IMR-90 (cell line): ENCODE measurements at regions not wholly inside any gene's neighbourhood (a gene's known extent, or its start where the extent isn't known, plus 50 kb on each side); places are given as distances from the start of the nearest gene placed in this dataset.

Source experiments
- ATAC-seq: fragments of 200-7000 bp; cut with Tn5 transposase; 2 replicates; pipeline ENCODE4 v1.9.1; 2020; ENCODE audit warnings: low read depth, mild to moderate bottlenecking, moderate library complexity
- BruUV-seq: library from RNA; stranded (reverse); fragments of 400-500 nt; replicated peaks from 2 replicates; lab custom pipeline; 2021; lab: Mats Ljungman, UMichigan
- CTCF ChIA-PET: fragments of 300-600 bp; formaldehyde crosslinking; extraction: SDS; loops from one replicate; lab custom pipeline; 2021; ENCODE audit warnings: antibody characterized with exemption; lab: Yijun Ruan, JAX
- POLR2A ChIA-PET: fragments of 300-600 bp; sonication (Branson Sonifier 250); formaldehyde crosslinking; loops from one replicate; lab custom pipeline; 2022; ENCODE audit warnings: antibody characterized with exemption; ENCODE audit not compliant: unreplicated experiment; lab: Charles Lee
- DNase-seq: peaks from one replicate; pipeline ENCODE4 v3.0.0; 2013
- H2AFZ ChIP-seq: replicated peaks from 2 replicates; pipeline ENCODE3; 2013; ENCODE audit warnings: low read length, mild to moderate bottlenecking; ENCODE audit not compliant: poor library complexity
- H2AK5ac ChIP-seq: 2 replicates; pipeline ENCODE4 v1.6.1; 2013; ENCODE audit warnings: low read depth, low read length, inconsistent platforms
- H2AK9ac ChIP-seq: replicated peaks from 2 replicates; pipeline ENCODE3; 2013; ENCODE audit warnings: mild to moderate bottlenecking, low read depth, low read length, moderate library complexity; ENCODE audit not compliant: poor library complexity
- H2BK120ac ChIP-seq: 2 replicates; pipeline ENCODE4 v1.6.1; 2013; ENCODE audit warnings: low read depth, low read length, inconsistent platforms
- H2BK15ac ChIP-seq: 3 replicates; pipeline ENCODE4 v1.6.1; 2013; ENCODE audit warnings: low read depth, low read length, inconsistent platforms
- H2BK20ac ChIP-seq: 2 replicates; pipeline ENCODE4 v1.6.1; 2013; ENCODE audit warnings: low read depth, mild to moderate bottlenecking, inconsistent platforms, low read length, moderate library complexity
- H2BK5ac ChIP-seq: 2 replicates; pipeline ENCODE4 v1.6.1; 2013; ENCODE audit warnings: mild to moderate bottlenecking, low read depth, low read length, inconsistent platforms; ENCODE audit not compliant: poor library complexity, severe bottlenecking
- H3K14ac ChIP-seq: replicated peaks from 2 replicates; pipeline ENCODE4 v1.6.1; 2013; ENCODE audit warnings: low read depth, low read length, inconsistent platforms
- H3K18ac ChIP-seq: 2 replicates; pipeline ENCODE4 v1.6.1; 2013; ENCODE audit warnings: low read depth, low read length, control low read depth
- H3K23ac ChIP-seq: 2 replicates; pipeline ENCODE4 v1.6.1; 2013; ENCODE audit warnings: low read depth, low read length, inconsistent platforms
- H3K27ac ChIP-seq: 2 replicates; pipeline ENCODE4 v1.5.1; 2013; ENCODE audit warnings: mild to moderate bottlenecking, control low read depth, low read length; ENCODE audit not compliant: insufficient read depth
- H3K27me3 ChIP-seq: 2 replicates; pipeline ENCODE4 v1.6.1; 2013; ENCODE audit warnings: low read length; ENCODE audit not compliant: control insufficient read depth, insufficient read depth
- H3K36me3 ChIP-seq: 2 replicates; pipeline ENCODE4 v1.6.1; 2013; ENCODE audit warnings: low read length, mixed read lengths; ENCODE audit not compliant: control insufficient read depth, insufficient read depth
- H3K4ac ChIP-seq: 2 replicates; pipeline ENCODE4 v1.6.1; 2013; ENCODE audit warnings: low read depth, low read length, inconsistent platforms
- H3K4me1 ChIP-seq: 2 replicates; pipeline ENCODE4 v1.6.1; 2013; ENCODE audit warnings: low read length, mixed read lengths; ENCODE audit not compliant: control insufficient read depth, insufficient read depth
- H3K4me2 ChIP-seq: 2 replicates; pipeline ENCODE4 v1.6.1; 2013; ENCODE audit warnings: low read depth, mild to moderate bottlenecking, control low read depth, low read length, moderate library complexity
- H3K4me3 ChIP-seq: 2 replicates; pipeline ENCODE4 v1.5.1; 2013; ENCODE audit warnings: low read depth, mild to moderate bottlenecking, control low read depth, low read length, moderate library complexity; ENCODE audit not compliant: insufficient read depth
- H3K56ac ChIP-seq: 2 replicates; pipeline ENCODE4 v1.6.1; 2013; ENCODE audit warnings: low read length, inconsistent platforms; ENCODE audit not compliant: insufficient read depth; ENCODE audit errors: extremely low read depth
- H3K79me1 ChIP-seq, 2 experiments: 2 replicates each; pipeline ENCODE4 v1.6.1; 2013; ENCODE audit warnings: low read length in 2 of 2, inconsistent platforms in 1 of 2, low read depth in 1 of 2
- H3K9ac ChIP-seq: 2 replicates; pipeline ENCODE4 v1.6.1; 2013; ENCODE audit warnings: low read depth, low read length, control low read depth
- H3K9me1 ChIP-seq: 2 replicates; pipeline ENCODE4 v1.6.1; 2013; ENCODE audit warnings: low read length, inconsistent platforms; ENCODE audit not compliant: insufficient read depth
- H3K9me3 ChIP-seq: 2 replicates; pipeline ENCODE4 v1.6.1; 2013; ENCODE audit warnings: low read length; ENCODE audit not compliant: control insufficient read depth, insufficient read depth
- H4K20me1 ChIP-seq: 2 replicates; pipeline ENCODE4 v1.6.1; 2013; ENCODE audit warnings: low read length, inconsistent platforms; ENCODE audit not compliant: insufficient read depth
- H4K5ac ChIP-seq: 2 replicates; pipeline ENCODE4 v1.6.1; 2013; ENCODE audit warnings: mild to moderate bottlenecking, low read depth, low read length, control low read depth
- H4K8ac ChIP-seq, 2 experiments: 2 replicates each; pipeline ENCODE4 v1.6.1; 2013; ENCODE audit warnings: low read depth in 2 of 2, low read length in 2 of 2, control low read depth in 1 of 2, inconsistent platforms in 1 of 2
- H4K91ac ChIP-seq: 2 replicates; pipeline ENCODE4 v1.6.1; 2013; ENCODE audit warnings: low read depth, low read length, inconsistent platforms; ENCODE audit not compliant: insufficient read depth
- CTCF ChIP-seq: conservative IDR thresholded peaks from 2 replicates; pipeline ENCODE4 v1.5.1; 2012; ENCODE audit warnings: mild to moderate bottlenecking, low read depth, low read length, improper control_type of control experiment
- FOS ChIP-seq: fragments of 150-350 bp; IDR thresholded peaks from 2 replicates; pipeline ENCODE4 v1.6.1; 2016; ENCODE audit warnings: low read depth, low read length
- MAZ ChIP-seq: IDR thresholded peaks from 2 replicates; pipeline ENCODE4 v1.6.1; 2012; ENCODE audit warnings: low read depth, mild to moderate bottlenecking, low read length, improper control_type of control experiment, moderate library complexity, borderline replicate concordance
- MXI1 ChIP-seq: IDR thresholded peaks from 2 replicates; pipeline ENCODE4 v1.6.1; 2012; ENCODE audit warnings: low read depth, mild to moderate bottlenecking, low read length, moderate library complexity, borderline replicate concordance
- POLR2A ChIP-seq: IDR thresholded peaks from 2 replicates; pipeline ENCODE4 v1.6.1; 2012; ENCODE audit warnings: mild to moderate bottlenecking, low read depth, low read length
- RAD21 ChIP-seq: IDR thresholded peaks from 2 replicates; pipeline ENCODE4 v1.6.1; 2012; ENCODE audit warnings: low read length, improper control_type of control experiment
- SMC3 ChIP-seq: fragments of 150-350 bp; IDR thresholded peaks from 2 replicates; pipeline ENCODE4 v1.6.1; 2016; ENCODE audit warnings: low read depth, mild to moderate bottlenecking, antibody characterized with exemption, low read length, moderate library complexity
- USF2 ChIP-seq: fragments of 150-350 bp; IDR thresholded peaks from 2 replicates; pipeline ENCODE4 v1.6.1; 2017; ENCODE audit warnings: mild to moderate bottlenecking, antibody characterized with exemption, low read length, low read depth
- WGBS, 2 experiments: methylation state at CpG; one replicate each; pipeline versions ENCODE4 v1.1.5 to v1.1.7; 2013; ENCODE audit warnings: missing lambda C conversion rate in 2 of 2; ENCODE audit not compliant: insufficient read length in 1 of 2; ENCODE audit errors: extremely low coverage in 2 of 2; 5-methylcytosine and 5-hydroxymethylcytosine counted together
- dilution Hi-C: fragments of 300-500 bp; cut with HindIII; formaldehyde crosslinking; loops from one replicate; pipeline ENCODE4 v1.14.3; 2018; ENCODE audit warnings: low sequenced_read_pairs; ENCODE audit not compliant: unreplicated experiment
- in situ Hi-C: fragments of 300-500 bp; cut with MboI; formaldehyde crosslinking; loops from 3 replicates; pipeline ENCODE4 v1.14.3; 2019; ENCODE audit warnings: low sequenced_read_pairs, inconsistent platforms, mixed read lengths
- intact Hi-C: fragments of 100-400 bp; cut with micrococcal nuclease; formaldehyde crosslinking; loops from 2 replicates; pipeline ENCODE4 v1.10.0; 2022

GRCh38 chr3:145719114-145719513, 441.9 kb downstream of the PLOD2 start:
- Histone ChIP-seq H3K27ac (no peak overlapping the region), H3K4me1 (no peaks in the 10 kb centered on the region), H2BK120ac (no peak overlapping the region), H3K9me3 (no peaks in the 10 kb centered on the region), H3K9ac (no peak overlapping the region), H3K14ac (no peak overlapping the region), H4K91ac (no peak overlapping the region), H3K18ac (no peak overlapping the region), H4K8ac (no peak overlapping the region), H4K5ac (no peak overlapping the region), H3K9me1 (no peaks in the 10 kb centered on the region), H2AK9ac (no peak overlapping the region), H3K27me3 (no peaks in the 10 kb centered on the region), H3K4me2 (no peak overlapping the region), H2BK20ac (no peak overlapping the region), H3K79me1 (no peaks in the 10 kb centered on the region), H2BK15ac (no peak overlapping the region), H2AK5ac (no peak overlapping the region), H3K23ac (no peak overlapping the region), H3K4ac (no peak overlapping the region), H2AFZ (no peak overlapping the region), H3K36me3 (no peaks in the 10 kb centered on the region), H3K4me3 (no peak overlapping the region), H3K56ac (no peak overlapping the region), H2BK5ac (no peak overlapping the region), H4K20me1 (no peaks in the 10 kb centered on the region)
- dilution Hi-C loops: no loop called here
- no peak for TF ChIP-seq MXI1
- TF ChIP-seq USF2: no peak
- no peak for TF ChIP-seq FOS
- TF ChIP-seq CTCF: no peak
- TF ChIP-seq POLR2A: no peak
- no peak for TF ChIP-seq SMC3
- no peak for TF ChIP-seq RAD21
- no peak for TF ChIP-seq MAZ
- CTCF ChIA-PET: no interaction called here
- intact Hi-C loops: no loop called here
- in situ Hi-C loops: no loop called here
- WGBS, 2 experiments: no CpG with 5 or more reads among the region's 1 CpG
- DNase-seq (no peak), ATAC-seq (no peak)
- BruUV-seq: no TSS peak
- POLR2A ChIA-PET: no interaction called here
